ENCODE measurements at regions not wholly inside any gene's neighbourhood (a gene's known extent, or its start where the extent isn't known, plus 50 kb on each side); places are given as distances from the start of the nearest gene placed in this dataset.

GRCh38 chr7:109735881-109736280, 1166.2 kb downstream of the DNAJB9 start:
- no peaks in the 10 kb centered on the region for H3K9me3 ChIP-seq (ENCODE audit: control insufficient read depth in 4 of 4, insufficient read depth in 3 of 4, low read length in 3 of 4)
- ATAC-seq (ENCODE audit: insufficient read depth, low FRiP score) (no peak), DNase-seq (peak in 1 of 3 donors; percentile 3)
- no peak overlapping the region for H3K9ac ChIP-seq (ENCODE audit: insufficient read depth in 1 of 2, low read length in 2 of 2)
- no peaks in the 10 kb centered on the region for H3K27me3 ChIP-seq (ENCODE audit: control insufficient read depth in 3 of 3, insufficient read depth in 3 of 3, low read length in 2 of 3)
- TF ChIP-seq CTCF (IDR thresholded peaks at IDR 0.05; ENCODE audit: control extremely low read depth, extremely low read depth) = no peak
- H3K4me3 ChIP-seq = no peak overlapping the region
- H3K27ac ChIP-seq (ENCODE audit: low read depth in 1 of 2, low read length in 1 of 2) = no peak overlapping the region
- H3K4me1 ChIP-seq (ENCODE audit: control insufficient read depth in 5 of 5, insufficient read depth in 5 of 5, low read length in 5 of 5) = peaks cover 0 to 5% (median 0%) of the 10 kb centered on the region in 5 donors
- H3K36me3 ChIP-seq (ENCODE audit: control insufficient read depth in 4 of 4, insufficient read depth in 4 of 4, low read length in 4 of 4) = no peaks in the 10 kb centered on the region
- 84% methylated on average over 5 of the region's 5 CpGs for WGBS, 2 donors

DNA sequence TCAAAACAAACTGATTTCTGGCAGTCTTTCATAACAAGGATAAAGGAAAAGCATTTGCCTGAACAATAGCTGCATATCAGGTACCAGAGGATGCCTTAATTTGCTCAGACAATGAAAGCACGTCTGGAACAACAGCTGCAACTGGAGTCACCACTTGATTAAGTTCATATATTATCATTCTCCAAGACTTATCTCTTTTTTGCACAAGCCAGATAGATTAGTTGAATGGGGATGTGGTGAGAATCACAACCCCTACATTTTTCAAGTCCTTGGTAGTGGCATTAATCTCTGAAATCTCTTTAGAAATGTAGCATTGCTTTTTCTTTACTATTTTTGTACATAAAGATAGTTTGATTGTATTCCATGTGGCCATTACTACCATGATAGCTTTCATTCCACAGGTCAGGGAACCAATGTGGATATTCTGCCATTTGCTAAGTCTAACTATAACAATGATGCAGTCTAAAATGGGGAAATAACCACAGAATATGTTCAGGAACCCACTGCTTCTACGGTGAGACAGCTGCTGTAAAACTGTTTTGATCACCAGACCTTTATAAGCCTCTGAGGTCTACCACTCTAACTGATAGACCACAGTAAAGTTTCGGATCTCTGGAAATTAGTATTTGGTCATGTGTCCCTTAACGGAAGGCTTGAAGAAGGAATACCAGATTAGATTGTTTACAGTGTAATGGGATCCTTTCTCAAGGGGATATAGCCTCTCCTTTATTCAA, 1176.2 kb downstream of the DNAJB9 start:
- ATAC-seq (ENCODE audit: insufficient read depth, low FRiP score) = no peak
- H3K9me3 ChIP-seq (ENCODE audit: control insufficient read depth in 4 of 4, insufficient read depth in 3 of 4, low read length in 3 of 4) = peaks cover 0 to 4% (median 0%) of the 10 kb centered on the region in 4 donors
- no peaks in the 10 kb centered on the region for H3K27me3 ChIP-seq (ENCODE audit: control insufficient read depth in 3 of 3, insufficient read depth in 3 of 3, low read length in 2 of 3)
- TF ChIP-seq CTCF (IDR thresholded peaks at IDR 0.05; ENCODE audit: control extremely low read depth, extremely low read depth) = no peak
- no peak overlapping the region for H3K9ac ChIP-seq (ENCODE audit: insufficient read depth in 1 of 2, low read length in 2 of 2)
- no peaks in the 10 kb centered on the region for H3K36me3 ChIP-seq (ENCODE audit: control insufficient read depth in 4 of 4, insufficient read depth in 4 of 4, low read length in 4 of 4)
- 66 to 74% methylated on average over 4 of the region's 4 CpGs for WGBS, 2 donors
- no peak overlapping the region for H3K27ac ChIP-seq (ENCODE audit: low read depth in 1 of 2, low read length in 1 of 2)
- H3K4me1 ChIP-seq (ENCODE audit: control insufficient read depth in 5 of 5, insufficient read depth in 5 of 5, low read length in 5 of 5) = no peaks in the 10 kb centered on the region
- DNase-seq = no peak
- H3K4me3 ChIP-seq = no peak overlapping the region

DNA sequence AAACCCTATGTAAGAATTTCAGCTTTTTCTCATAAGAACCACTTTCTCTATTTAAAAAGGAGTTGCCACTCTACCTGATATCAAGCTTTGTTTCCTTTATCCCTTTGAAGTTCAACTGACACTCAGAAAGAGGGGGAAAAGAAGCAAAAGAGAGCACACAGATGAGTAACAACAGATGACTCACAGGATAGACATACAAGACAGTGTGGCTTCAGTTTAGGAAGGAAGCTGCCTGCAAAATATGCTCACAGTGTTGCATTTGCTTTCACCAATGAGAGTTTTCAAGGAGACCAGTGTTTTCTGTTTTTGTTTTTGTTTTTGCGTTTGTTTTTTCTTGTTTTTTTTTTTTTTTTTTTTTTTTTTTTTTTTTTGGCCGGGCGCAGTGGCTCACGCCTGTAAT, 1181.6 kb downstream of the DNAJB9 start:
- Histone ChIP-seq H3K4me3 (no peak overlapping the region), H3K9me3 (ENCODE audit: control insufficient read depth in 4 of 4, insufficient read depth in 3 of 4, low read length in 3 of 4) (no peaks in the 10 kb centered on the region), H3K27me3 (ENCODE audit: control insufficient read depth in 3 of 3, insufficient read depth in 3 of 3, low read length in 2 of 3) (no peaks in the 10 kb centered on the region), H3K9ac (ENCODE audit: insufficient read depth in 1 of 2, low read length in 2 of 2) (no peak overlapping the region), H3K4me1 (ENCODE audit: control insufficient read depth in 5 of 5, insufficient read depth in 5 of 5, low read length in 5 of 5) (no peaks in the 10 kb centered on the region), H3K27ac (ENCODE audit: low read depth in 1 of 2, low read length in 1 of 2) (no peak overlapping the region), H3K36me3 (ENCODE audit: control insufficient read depth in 4 of 4, insufficient read depth in 4 of 4, low read length in 4 of 4) (no peaks in the 10 kb centered on the region)
- no peak for DNase-seq
- no peak for ATAC-seq (ENCODE audit: insufficient read depth, low FRiP score)
- no peak for TF ChIP-seq CTCF (IDR thresholded peaks at IDR 0.05; ENCODE audit: control extremely low read depth, extremely low read depth)
- 89 to 96% methylated on average over 4 of the region's 4 CpGs for WGBS, 2 donors

DNA sequence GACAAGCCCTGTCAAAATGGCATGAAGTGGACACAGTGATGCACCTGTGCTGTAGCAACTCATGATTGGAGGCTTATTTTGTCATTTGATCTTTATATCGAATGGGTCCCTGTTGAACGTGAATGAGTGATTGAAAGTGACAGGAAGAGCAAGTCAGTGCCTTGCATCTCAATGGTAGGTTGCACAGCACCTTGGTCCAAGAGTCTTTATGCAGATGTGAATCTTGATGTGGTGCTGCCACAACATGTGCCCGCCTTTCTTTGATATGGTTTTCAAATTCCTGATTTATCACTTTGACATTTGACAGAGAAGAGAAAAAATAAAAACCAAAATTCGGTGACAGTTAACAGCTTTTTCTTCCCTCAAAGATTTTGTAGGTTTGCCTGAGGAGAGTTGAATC, 1182.4 kb downstream of the DNAJB9 start:
- no peak overlapping the region for H3K27ac ChIP-seq (ENCODE audit: low read depth in 1 of 2, low read length in 1 of 2)
- DNase-seq = no peak
- 80 to 86% methylated on average over 4 of the region's 4 CpGs for WGBS, 2 donors
- no peaks in the 10 kb centered on the region for H3K36me3 ChIP-seq (ENCODE audit: control insufficient read depth in 4 of 4, insufficient read depth in 4 of 4, low read length in 4 of 4)
- H3K27me3 ChIP-seq (ENCODE audit: control insufficient read depth in 3 of 3, insufficient read depth in 3 of 3, low read length in 2 of 3) = no peaks in the 10 kb centered on the region
- no peaks in the 10 kb centered on the region for H3K9me3 ChIP-seq (ENCODE audit: control insufficient read depth in 4 of 4, insufficient read depth in 3 of 4, low read length in 3 of 4)
- no peak for TF ChIP-seq CTCF (IDR thresholded peaks at IDR 0.05; ENCODE audit: control extremely low read depth, extremely low read depth)
- no peaks in the 10 kb centered on the region for H3K4me1 ChIP-seq (ENCODE audit: control insufficient read depth in 5 of 5, insufficient read depth in 5 of 5, low read length in 5 of 5)
- no peak for ATAC-seq (ENCODE audit: insufficient read depth, low FRiP score)
- no peak overlapping the region for H3K4me3 ChIP-seq
- no peak overlapping the region for H3K9ac ChIP-seq (ENCODE audit: insufficient read depth in 1 of 2, low read length in 2 of 2)
